ENCODE measurements at regions not wholly inside any gene's neighbourhood (a gene's known extent, or its start where the extent isn't known, plus 50 kb on each side); places are given as distances from the start of the nearest gene placed in this dataset.

GRCh38 chr7:84490661-84491060 is 296.1 kb upstream of the SEMA3A start:
- TF ChIP-seq CTCF (IDR thresholded peaks at IDR 0.05) (no peak), POLR2A (IDR thresholded peaks at IDR 0.05) (no peak)
